Astrocyte (in vitro differentiated cells and primary cell): ENCODE measurements at regions not wholly inside any gene's neighbourhood (a gene's known extent, or its start where the extent isn't known, plus 50 kb on each side); places are given as distances from the start of the nearest gene placed in this dataset.

Experiments used
- EZH2 ChIP-seq: IDR thresholded peaks from 2 replicates; pipeline ENCODE4 v1.6.1; 2012; ENCODE audit warnings: mild to moderate bottlenecking, low read length, inconsistent platforms; ENCODE audit not compliant: insufficient read depth
- TF ChIP-seq, protein P1 (sequence below): IDR thresholded peaks from 2 replicates; pipeline ENCODE4 v1.5.1; 2011; ENCODE audit warnings: low read depth, mild to moderate bottlenecking, inconsistent platforms, low read length, moderate library complexity; ENCODE audit not compliant: insufficient read depth

DNA sequence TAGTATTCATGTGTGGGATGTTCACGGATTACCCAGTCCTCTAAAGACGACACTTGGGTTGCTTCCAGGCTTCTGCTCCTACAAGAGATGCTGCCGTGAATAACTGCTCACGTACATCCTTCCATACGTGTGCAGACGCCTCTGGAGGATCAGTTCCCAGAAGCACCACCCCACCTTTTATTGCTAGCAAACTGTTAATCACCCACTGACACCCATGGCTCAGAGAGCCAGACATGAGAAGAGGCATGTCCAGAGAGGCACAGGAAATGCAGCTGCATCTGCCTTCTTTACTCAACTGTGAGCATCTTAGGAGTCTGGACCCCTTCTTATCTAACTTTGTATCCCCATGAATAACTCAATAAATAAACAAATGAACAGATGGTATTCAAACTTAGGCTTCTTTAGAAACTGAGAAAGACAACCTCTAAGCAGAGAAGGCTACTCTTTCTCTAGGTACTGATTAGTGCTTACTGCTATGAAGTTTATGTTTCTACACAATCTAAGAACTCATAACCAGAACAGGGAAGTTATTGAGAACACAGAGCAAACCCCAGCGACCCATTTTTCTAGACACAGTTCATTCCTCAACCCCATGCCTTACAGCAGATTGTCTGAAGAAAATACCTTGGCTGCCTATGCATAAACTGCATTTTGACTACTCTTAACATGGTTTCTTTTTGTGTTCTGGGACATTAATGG lies 228.7 kb upstream of the RREB1 start:
- TF ChIP-seq, protein P1, sequence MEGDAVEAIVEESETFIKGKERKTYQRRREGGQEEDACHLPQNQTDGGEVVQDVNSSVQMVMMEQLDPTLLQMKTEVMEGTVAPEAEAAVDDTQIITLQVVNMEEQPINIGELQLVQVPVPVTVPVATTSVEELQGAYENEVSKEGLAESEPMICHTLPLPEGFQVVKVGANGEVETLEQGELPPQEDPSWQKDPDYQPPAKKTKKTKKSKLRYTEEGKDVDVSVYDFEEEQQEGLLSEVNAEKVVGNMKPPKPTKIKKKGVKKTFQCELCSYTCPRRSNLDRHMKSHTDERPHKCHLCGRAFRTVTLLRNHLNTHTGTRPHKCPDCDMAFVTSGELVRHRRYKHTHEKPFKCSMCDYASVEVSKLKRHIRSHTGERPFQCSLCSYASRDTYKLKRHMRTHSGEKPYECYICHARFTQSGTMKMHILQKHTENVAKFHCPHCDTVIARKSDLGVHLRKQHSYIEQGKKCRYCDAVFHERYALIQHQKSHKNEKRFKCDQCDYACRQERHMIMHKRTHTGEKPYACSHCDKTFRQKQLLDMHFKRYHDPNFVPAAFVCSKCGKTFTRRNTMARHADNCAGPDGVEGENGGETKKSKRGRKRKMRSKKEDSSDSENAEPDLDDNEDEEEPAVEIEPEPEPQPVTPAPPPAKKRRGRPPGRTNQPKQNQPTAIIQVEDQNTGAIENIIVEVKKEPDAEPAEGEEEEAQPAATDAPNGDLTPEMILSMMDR, result no peak
- no peak for TF ChIP-seq EZH2
